K562 (cell line): ENCODE measurements at regions not wholly inside any gene's neighbourhood (a gene's known extent, or its start where the extent isn't known, plus 50 kb on each side); places are given as distances from the start of the nearest gene placed in this dataset.
"Not testable (repeated sequence)": the region's sequence is repeated elsewhere in the genome, so short reads cannot be mapped to it uniquely, and the experiment has no call there.

Source experiments
- ATAC-seq: fragments of 200-7000 bp; cut with Tn5 transposase; 3 replicates; pipeline ENCODE4 v1.9.1; 2020; ENCODE audit warnings: moderate library complexity
- BruUV-seq: library from RNA; stranded (reverse); fragments of 400-500 nt; replicated peaks from 2 replicates; lab custom pipeline; 2021; lab: Mats Ljungman, UMichigan
- CTCF ChIA-PET: fragments of 300-600 bp; formaldehyde crosslinking; extraction: SDS; loops from one replicate; lab custom pipeline; 2021; ENCODE audit warnings: low intra/inter-chr PET ratio; lab: Yijun Ruan, JAX
- POLR2A ChIA-PET: fragments of 300-600, 350-650 bp; sonication (Branson Sonifier 250); formaldehyde crosslinking; extraction: SDS; loops from one replicate; lab custom pipeline; 2021; ENCODE audit warnings: antibody characterized with exemption, inconsistent platforms; lab: Yijun Ruan, JAX
- DNase-seq, 4 experiments: peaks; one replicate each; pipeline versions ENCODE4 v3.0.0 to v3.0.0-alpha.2; 2011 to 2018; ENCODE audit warnings: low spot score in 3 of 4, mixed read lengths in 3 of 4; ENCODE audit errors: extremely low read depth in 1 of 4
- FAIRE-seq: peaks from 2 replicates; lab custom pipeline; 2011; peaks lifted over from hg19 to GRCh38; lab: Jason Lieb, UNC
- H2AFZ ChIP-seq: 2 replicates; pipeline ENCODE4 v1.6.0; 2011; ENCODE audit warnings: low read depth, low read length, control low read depth, inconsistent platforms
- H3K27ac ChIP-seq: fragments of 200-600 bp; 3 replicates; pipeline ENCODE4 v1.8.0; 2011; ENCODE audit warnings: low read depth, mild to moderate bottlenecking, control low read depth, inconsistent platforms, low read length, moderate library complexity, mixed read lengths; ENCODE audit errors: extremely low read depth
- H3K27me3 ChIP-seq, 2 experiments: fragments of 300-600 bp in 1 of 2; 2 replicates in 1 of 2; 3 replicates in 1 of 2; pipeline versions ENCODE4 v1.6.0 to v1.8.0; 2011; ENCODE audit warnings: inconsistent platforms in 2 of 2, low read length in 2 of 2, mild to moderate bottlenecking in 1 of 2, mixed read lengths in 1 of 2, moderate library complexity in 1 of 2; ENCODE audit not compliant: control insufficient read depth in 2 of 2, insufficient read depth in 2 of 2
- H3K36me3 ChIP-seq: fragments of 300-600 bp; 3 replicates; pipeline ENCODE4 v1.8.0; 2011; ENCODE audit warnings: mild to moderate bottlenecking, low read length, inconsistent platforms; ENCODE audit not compliant: control insufficient read depth, insufficient read depth
- H3K4me1 ChIP-seq, 2 experiments: fragments of 200-600 bp in 1 of 2; replicated peaks in 1 of 2; 2 replicates in 1 of 2; 3 replicates in 1 of 2; pipeline versions ENCODE4 v1.5.1 to v1.8.0; 2011; ENCODE audit warnings: inconsistent platforms in 2 of 2, low read length in 2 of 2, mild to moderate bottlenecking in 1 of 2, mixed read lengths in 1 of 2, moderate library complexity in 1 of 2; ENCODE audit not compliant: control insufficient read depth in 2 of 2, insufficient read depth in 2 of 2
- H3K4me2 ChIP-seq: 2 replicates; pipeline ENCODE4 v1.6.1; 2011; ENCODE audit warnings: low read length, control low read depth, inconsistent platforms, mixed read lengths; ENCODE audit not compliant: insufficient read depth
- H3K4me3 ChIP-seq: fragments of 200-600 bp; sonication (generic), shearing (Covaris generic); 2 replicates; pipeline ENCODE4 v1.5.1; 2016; ENCODE audit warnings: control low read depth, inconsistent platforms
- H3K79me2 ChIP-seq: fragments of 200-600 bp; 3 replicates; pipeline ENCODE4 v1.8.0; 2011; ENCODE audit warnings: low read length, inconsistent platforms; ENCODE audit not compliant: control insufficient read depth, insufficient read depth
- H3K9ac ChIP-seq, 2 experiments: 2 replicates each; pipeline versions ENCODE4 v1.6.0 to v1.6.1; 2011; ENCODE audit warnings: low read depth in 2 of 2, low read length in 2 of 2, control low read depth in 1 of 2, inconsistent platforms in 1 of 2, mild to moderate bottlenecking in 1 of 2, mixed read lengths in 1 of 2; ENCODE audit not compliant: insufficient read depth in 1 of 2
- H3K9me1 ChIP-seq: one replicate; pipeline ENCODE4 v1.6.0; 2011; ENCODE audit warnings: inconsistent platforms, mild to moderate bottlenecking, low read length, moderate library complexity; ENCODE audit not compliant: control insufficient read depth, insufficient read depth
- H3K9me3 ChIP-seq: replicated peaks from 2 replicates; pipeline ENCODE4 v1.5.1; 2011; ENCODE audit warnings: low read depth, low read length, inconsistent platforms; ENCODE audit not compliant: control insufficient read depth, insufficient read depth
- H4K20me1 ChIP-seq: replicated peaks from 2 replicates; pipeline ENCODE4 v1.6.1; 2011; ENCODE audit warnings: low read length, inconsistent platforms, mixed read lengths; ENCODE audit not compliant: control insufficient read depth, insufficient read depth
- ARID1B ChIP-seq: fragments of 450-650 bp; IDR thresholded peaks from 2 replicates; pipeline ENCODE4 v1.6.1; 2016; ENCODE audit warnings: antibody characterized with exemption, mild to moderate bottlenecking, inconsistent platforms
- C11orf30 ChIP-seq: fragments of 450-650 bp; IDR thresholded peaks from 2 replicates; pipeline ENCODE4 v1.6.1; 2016; ENCODE audit warnings: low read depth, mild to moderate bottlenecking
- CHD4 ChIP-seq: fragments of 200-600 bp; sonication (generic); IDR thresholded peaks from 3 replicates; pipeline ENCODE4 v1.6.1; 2012; ENCODE audit warnings: low read depth, mild to moderate bottlenecking, mixed read lengths, low read length, inconsistent platforms; ENCODE audit not compliant: insufficient read depth, insufficient replicate concordance, poor library complexity, severe bottlenecking
- ETV6 ChIP-seq, 3 experiments: fragments of 150-350 bp in 1 of 3; sonication (generic) in 1 of 3; formaldehyde crosslinking in 1 of 3; IDR thresholded peaks; 2 replicates each; pipeline versions ENCODE4 v1.6.1 to v1.8.0; 2014 to 2022; ENCODE audit warnings: borderline replicate concordance in 2 of 3, low read depth in 2 of 3, antibody characterized with exemption in 1 of 3, low read length in 1 of 3, mild to moderate bottlenecking in 1 of 3, missing genetic modification reagents in 1 of 3
- MAFF ChIP-seq: IDR thresholded peaks from 2 replicates; pipeline ENCODE4 v1.6.1; 2012; ENCODE audit warnings: low read length, improper control_type of control experiment
- PBX2 ChIP-seq, 2 experiments: IDR thresholded peaks in 1 of 2; conservative IDR thresholded peaks in 1 of 2; 2 replicates each; pipeline ENCODE4 v1.6.1; 2016; ENCODE audit warnings: low read depth in 2 of 2, mild to moderate bottlenecking in 1 of 2, missing compliant biosample characterization in 1 of 2, missing genetic modification characterization in 1 of 2, moderate library complexity in 1 of 2
- PTBP1 ChIP-seq: fragments of 200-400 bp; formaldehyde crosslinking; IDR thresholded peaks from 2 replicates; pipeline ENCODE4 v1.6.1; 2017; ENCODE audit warnings: low read depth, low read length
- ZBTB9 ChIP-seq: fragments of 450-650 bp; formaldehyde crosslinking; IDR thresholded peaks from 2 replicates; pipeline ENCODE4 v1.4.0; 2020; ENCODE audit warnings: mild to moderate bottlenecking, moderate library complexity
- ZEB2 ChIP-seq: fragments of 450-650 bp; IDR thresholded peaks from 2 replicates; pipeline ENCODE4 v1.6.1; 2016
- ZNF316 ChIP-seq: fragments of 450-650 bp; IDR thresholded peaks from 2 replicates; pipeline ENCODE4 v1.6.1; 2016
- ZNF444 ChIP-seq: fragments of 250-450 bp; sonication (Bioruptor Pico); IDR thresholded peaks from 2 replicates; pipeline ENCODE4 v1.4.0; 2020; ENCODE audit warnings: mild to moderate bottlenecking, moderate library complexity
- WGBS: fragments of 100-300 bp; shearing (Covaris generic); methylation state at CpG from one replicate; pipeline ENCODE4 v1.1.6; 2016; ENCODE audit warnings: low coverage, mixed read lengths; ENCODE audit not compliant: insufficient coverage; ENCODE audit errors: missing lambda C conversion rate; 5-methylcytosine and 5-hydroxymethylcytosine counted together
- in situ Hi-C: fragments of 300-500 bp; cut with MboI; formaldehyde crosslinking; loops from 4 replicates; pipeline ENCODE4 v1.15.0; 2018; ENCODE audit warnings: inconsistent platforms, mixed read lengths
- intact Hi-C: fragments of 100-400 bp; cut with micrococcal nuclease; formaldehyde crosslinking; loops from 2 replicates; pipeline ENCODE4 v1.14.2; 2022

DNA sequence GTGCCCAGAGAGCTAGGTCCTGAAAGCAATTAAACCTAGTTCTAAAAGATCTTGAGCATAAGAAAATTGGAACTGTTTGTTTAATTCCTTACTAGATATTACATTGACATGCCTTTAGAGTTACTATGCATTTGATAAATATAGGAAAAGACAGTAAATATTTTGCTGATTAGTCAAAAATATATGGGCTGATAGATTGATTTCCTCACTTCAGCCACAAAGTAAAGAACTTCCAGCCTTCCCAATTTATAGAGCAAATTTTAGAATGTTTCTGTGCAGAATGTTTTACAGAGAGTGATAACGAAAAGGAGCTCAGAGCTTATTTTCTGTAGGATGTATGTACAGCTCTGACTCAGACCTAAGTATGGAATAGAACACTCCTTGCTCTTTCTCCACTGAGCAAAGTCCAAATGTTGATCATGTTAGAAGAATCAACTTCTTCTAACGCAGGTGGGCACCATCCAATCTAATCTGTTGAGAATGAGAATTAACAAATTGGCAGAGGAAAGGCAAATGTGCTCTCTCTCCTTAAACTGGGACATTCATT, 72.9 kb upstream of the PAM start:
- Histone ChIP-seq H2AFZ (no peak overlapping the region), H3K4me3 (no peak overlapping the region), H3K36me3 (no peaks in the 10 kb centered on the region), H3K9me3 (no peaks in the 10 kb centered on the region), H3K27me3 (no peaks in the 10 kb centered on the region), H3K9ac (no peak overlapping the region), H3K4me1 (no peaks in the 10 kb centered on the region), H3K4me2 (no peak overlapping the region), H3K27ac (no peak overlapping the region), H3K79me2 (no peaks in the 10 kb centered on the region), H3K9me1 (no peaks in the 10 kb centered on the region), H4K20me1 (no peaks in the 10 kb centered on the region)
- no peak for ATAC-seq
- POLR2A ChIA-PET: no interaction called here
- TF ChIP-seq MAFF: peak; percentile 53
- TF ChIP-seq CHD4: no peak
- no peak for TF ChIP-seq ZBTB9 (CRISPR knock-in tag)
- TF ChIP-seq ARID1B: no peak
- TF ChIP-seq ZNF444 (CRISPR knock-in tag): no peak
- no peak for TF ChIP-seq PBX2 (CRISPR knock-in tag; IDR thresholded peaks at IDR 0.05; ENCODE audit: low read depth)
- TF ChIP-seq PBX2 (tag; conservative IDR thresholded peaks at IDR 0.05; ENCODE audit: low read depth): no peak
- TF ChIP-seq ZNF316: peak; percentile 72
- TF ChIP-seq PTBP1: no peak
- no peak for TF ChIP-seq ETV6 (IDR thresholded peaks at IDR 0.05; ENCODE audit: borderline replicate concordance in 1 of 2, low read depth in 2 of 2, low read length in 1 of 2)
- no peak for TF ChIP-seq ETV6 (CRISPR knock-in tag; IDR thresholded peaks at IDR 0.05; ENCODE audit: borderline replicate concordance)
- TF ChIP-seq C11orf30: 0 out of 2 replicates have a peak, but pooled peaks have one; percentile 30
- no peak for TF ChIP-seq ZEB2
- 0% methylated on average over 2 of the region's 2 CpGs for WGBS
- BruUV-seq: no TSS peak
- DNase-seq: no peak
- no peak for FAIRE-seq
- in situ Hi-C loops (no loop called here), intact Hi-C loops (loop anchor here (5.0 to 10.0 kb wide), 3 partner anchors 110 to 793 kb away; no protein-coding TSS in a partner anchor)
- CTCF ChIA-PET: interaction anchor here (1.4 to 1.5 kb wide), 2 partner anchors 359 to 458 kb away, joined by 5 to 7 read pairs; no protein-coding TSS in a partner anchor

DNA sequence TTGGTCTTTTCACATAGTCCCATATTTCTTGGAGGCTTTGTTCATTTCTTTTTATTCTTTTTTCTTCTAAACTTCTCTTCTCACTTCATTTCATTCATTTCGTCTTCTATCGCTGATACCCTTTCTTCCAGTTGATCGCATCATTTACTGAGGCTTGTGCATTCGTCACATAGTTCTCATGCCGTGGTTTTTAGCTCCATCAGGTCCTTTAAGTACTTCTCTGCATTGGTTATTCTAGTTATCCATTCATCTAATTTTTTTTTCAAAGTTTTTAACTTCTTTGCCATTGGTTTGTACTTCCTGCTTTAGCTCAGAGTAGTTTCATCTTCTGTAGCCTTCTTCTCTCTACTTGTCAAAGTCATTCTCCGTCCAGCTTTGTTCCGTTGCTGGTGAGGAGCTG, 67.0 kb upstream of the PAM start:
- H2AFZ ChIP-seq, ATAC-seq, H3K36me3 ChIP-seq, CTCF ChIA-PET, H3K27ac ChIP-seq, H3K9ac ChIP-seq, H3K4me3 ChIP-seq, H4K20me1 ChIP-seq, FAIRE-seq, H3K79me2 ChIP-seq, DNase-seq, H3K9me1 ChIP-seq, POLR2A ChIA-PET, H3K4me1 ChIP-seq, BruUV-seq, H3K9me3 ChIP-seq, H3K27me3 ChIP-seq, in situ Hi-C loops, H3K4me2 ChIP-seq: not testable (repeated sequence)
- intact Hi-C loops: loop anchor here (10.0 kb wide), 1 partner anchor 787 kb away; no protein-coding TSS in a partner anchor
- WGBS: 11% methylated on average over 5 of the region's 7 CpGs
